ENCODE measurements at regions not wholly inside any gene's neighbourhood (a gene's known extent, or its start where the extent isn't known, plus 50 kb on each side); places are given as distances from the start of the nearest gene placed in this dataset.

DNA sequence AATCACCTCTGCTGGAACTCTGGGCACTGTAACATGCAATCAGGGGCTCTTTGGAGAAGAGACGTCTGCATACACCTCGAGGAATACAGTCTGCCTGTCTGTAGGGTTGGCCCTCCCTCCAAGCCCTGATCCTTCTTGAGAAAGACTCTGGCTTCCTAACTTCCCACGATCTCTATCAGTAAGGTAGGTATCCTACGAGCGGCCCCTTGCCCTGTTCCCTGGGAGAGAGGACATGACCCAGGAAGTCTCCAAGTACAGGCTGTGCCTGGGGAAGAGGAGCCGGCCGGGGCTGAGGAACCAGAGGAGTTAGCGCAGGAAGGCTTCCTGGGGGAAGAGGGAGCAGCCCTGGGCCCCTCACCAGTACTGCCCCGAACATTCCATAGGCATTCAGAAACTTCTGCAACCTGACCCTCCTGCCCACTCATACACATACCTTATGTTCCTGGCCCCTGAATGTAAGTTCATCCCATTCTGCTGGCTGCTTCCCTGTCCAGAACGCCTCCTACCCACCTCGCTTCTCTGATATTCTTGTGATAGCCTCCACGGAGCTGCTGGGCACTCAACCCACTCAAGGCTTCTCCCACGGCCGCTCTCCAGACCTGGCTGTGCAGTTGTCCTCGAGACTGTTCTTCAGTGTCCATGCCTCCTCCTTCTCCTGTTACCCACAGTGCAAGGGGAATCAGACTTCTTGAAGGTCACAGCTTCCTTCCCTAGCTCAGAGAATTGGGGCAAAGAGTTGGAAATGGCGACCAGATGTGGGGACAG, 116.1 kb downstream of the CYP26B1 start:
- 68 to 72% (median 70%) methylated on average over 16 of the region's 16 CpGs for WGBS, 4 donors
- DNase-seq = no peak

DNA sequence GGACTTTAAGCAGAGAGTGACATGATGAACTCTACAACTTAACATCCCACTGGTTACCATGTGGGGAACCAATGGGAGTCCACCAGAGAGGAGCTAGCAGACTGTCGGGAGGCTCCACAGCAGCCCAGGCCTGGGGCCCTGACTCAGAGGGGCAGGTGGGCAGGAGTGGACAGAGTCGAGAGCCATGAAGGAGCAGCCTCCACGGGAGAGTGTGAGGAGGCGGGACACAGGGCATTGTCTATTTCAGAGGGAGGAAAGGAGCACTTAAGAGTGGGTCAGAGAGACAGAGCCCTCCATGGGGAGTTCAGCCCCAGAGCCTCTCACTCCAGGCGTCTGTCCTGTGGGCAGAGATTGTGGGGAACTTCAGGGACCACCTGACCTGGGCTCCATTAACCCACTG, 118.7 kb downstream of the CYP26B1 start:
- no peak for TF ChIP-seq POLR2A (IDR thresholded peaks at IDR 0.05)
- TF ChIP-seq, protein P1, sequence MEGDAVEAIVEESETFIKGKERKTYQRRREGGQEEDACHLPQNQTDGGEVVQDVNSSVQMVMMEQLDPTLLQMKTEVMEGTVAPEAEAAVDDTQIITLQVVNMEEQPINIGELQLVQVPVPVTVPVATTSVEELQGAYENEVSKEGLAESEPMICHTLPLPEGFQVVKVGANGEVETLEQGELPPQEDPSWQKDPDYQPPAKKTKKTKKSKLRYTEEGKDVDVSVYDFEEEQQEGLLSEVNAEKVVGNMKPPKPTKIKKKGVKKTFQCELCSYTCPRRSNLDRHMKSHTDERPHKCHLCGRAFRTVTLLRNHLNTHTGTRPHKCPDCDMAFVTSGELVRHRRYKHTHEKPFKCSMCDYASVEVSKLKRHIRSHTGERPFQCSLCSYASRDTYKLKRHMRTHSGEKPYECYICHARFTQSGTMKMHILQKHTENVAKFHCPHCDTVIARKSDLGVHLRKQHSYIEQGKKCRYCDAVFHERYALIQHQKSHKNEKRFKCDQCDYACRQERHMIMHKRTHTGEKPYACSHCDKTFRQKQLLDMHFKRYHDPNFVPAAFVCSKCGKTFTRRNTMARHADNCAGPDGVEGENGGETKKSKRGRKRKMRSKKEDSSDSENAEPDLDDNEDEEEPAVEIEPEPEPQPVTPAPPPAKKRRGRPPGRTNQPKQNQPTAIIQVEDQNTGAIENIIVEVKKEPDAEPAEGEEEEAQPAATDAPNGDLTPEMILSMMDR (IDR thresholded peaks at IDR 0.05) = no peak
- Histone ChIP-seq H3K9me3 (no peaks in the 10 kb centered on the region), H3K27me3 (peaks cover 0 to 6% (median 0%) of the 10 kb centered on the region in 9 donors), H3K4me3 (no peak overlapping the region), H3K36me3 (no peaks in the 10 kb centered on the region), H3K27ac (no peak overlapping the region), H3K4me1 (no peaks in the 10 kb centered on the region)
- intact Hi-C loops (cut with DNase I) = no loop called here
- DNase-seq (no peak), ATAC-seq (peak in 1 of 4 donors; percentile 14)
- WGBS, 4 donors = 58 to 75% (median 68%) methylated on average over 5 of the region's 5 CpGs

More for the DNA sequence above, 116.1 kb downstream of the CYP26B1 start:
- ATAC-seq = no peak
- TF ChIP-seq, protein P1 (IDR thresholded peaks at IDR 0.05) = no peak
- TF ChIP-seq POLR2A (IDR thresholded peaks at IDR 0.05) = no peak
- Histone ChIP-seq H3K9me3 (no peaks in the 10 kb centered on the region), H3K36me3 (no peaks in the 10 kb centered on the region), H3K27ac (no peak overlapping the region), H3K4me1 (no peaks in the 10 kb centered on the region), H3K4me3 (no peak overlapping the region), H3K27me3 (peaks cover 0 to 6% (median 0%) of the 10 kb centered on the region in 9 donors)
- intact Hi-C loops (cut with DNase I) = no loop called here

DNA sequence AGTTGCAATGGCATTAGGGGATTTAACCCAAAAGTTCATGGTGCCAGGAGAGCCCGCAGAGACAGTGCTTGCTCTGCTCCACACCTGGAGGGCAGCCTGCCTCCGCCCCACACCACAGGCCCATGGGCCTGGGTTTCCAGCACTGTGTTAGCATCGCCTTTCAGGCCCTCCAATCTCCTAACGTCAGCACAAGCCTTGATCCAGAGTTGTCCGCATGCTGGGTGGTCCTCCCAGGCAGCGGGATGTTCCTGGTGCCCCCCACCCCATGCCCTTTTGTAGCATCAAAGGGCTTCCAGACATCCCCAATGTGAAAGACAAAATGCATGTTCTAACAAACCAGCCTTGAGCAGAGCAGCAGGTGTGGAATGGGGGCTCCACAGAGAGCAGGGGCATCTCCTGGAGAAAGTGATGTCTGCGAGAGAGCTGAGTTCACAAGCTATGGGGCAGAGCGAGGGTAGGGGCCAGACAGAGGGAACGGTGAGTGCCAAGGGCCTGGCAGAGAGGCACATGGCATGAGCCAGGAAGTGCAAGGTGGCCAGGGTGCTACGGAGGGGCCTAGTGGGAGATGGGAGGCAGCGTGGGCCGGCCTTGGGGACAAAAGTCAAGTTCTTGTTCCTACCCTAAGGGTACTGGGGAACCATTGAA, 119.2 kb downstream of the CYP26B1 start:
- Histone ChIP-seq H3K36me3 (no peaks in the 10 kb centered on the region), H3K9me3 (no peaks in the 10 kb centered on the region), H3K27ac (no peak overlapping the region), H3K4me3 (no peak overlapping the region), H3K27me3 (peaks cover 0 to 6% (median 0%) of the 10 kb centered on the region in 9 donors), H3K4me1 (no peaks in the 10 kb centered on the region)
- no peak for DNase-seq
- TF ChIP-seq, protein P1 (IDR thresholded peaks at IDR 0.05) = no peak
- no peak for TF ChIP-seq POLR2A (IDR thresholded peaks at IDR 0.05)
- ATAC-seq = no peak
- intact Hi-C loops (cut with DNase I) = no loop called here
- 88 to 92% (median 91%) methylated on average over 12 of the region's 12 CpGs for WGBS, 4 donors

DNA sequence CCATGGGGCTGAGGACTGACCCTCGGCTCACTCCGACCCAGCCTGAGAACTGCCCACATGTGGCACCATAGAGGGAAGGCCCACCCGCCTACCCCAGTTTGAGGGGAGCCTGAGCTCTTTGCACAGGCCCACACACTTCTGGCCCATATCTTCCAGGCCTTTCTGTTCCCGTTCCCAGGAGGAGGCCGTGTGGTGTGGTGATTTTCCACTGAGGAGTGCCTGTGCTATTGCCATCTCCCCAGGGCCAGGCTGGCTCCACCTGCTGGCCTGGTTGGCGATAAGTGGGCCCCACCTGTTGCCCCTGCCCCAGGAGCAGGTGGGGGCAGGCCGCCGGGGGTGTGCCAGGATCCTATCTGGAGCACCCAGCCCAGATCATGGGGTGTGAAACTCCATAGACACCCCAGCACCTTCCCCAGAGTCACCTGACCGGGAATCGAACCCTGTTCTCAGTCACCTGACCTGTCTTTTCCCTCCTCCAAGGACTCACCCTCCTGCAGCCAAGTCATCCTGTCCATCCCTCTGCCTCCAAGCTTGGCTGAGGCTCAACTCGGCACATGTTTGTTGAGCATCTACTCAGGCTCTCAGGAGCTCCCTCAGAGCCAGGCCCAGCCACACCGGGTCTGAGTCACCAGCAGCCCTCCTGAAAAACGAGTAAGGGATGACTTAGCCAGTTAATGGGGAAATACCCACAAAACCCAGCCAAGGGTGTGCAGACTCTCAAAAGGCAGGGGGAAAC, 120.1 kb downstream of the CYP26B1 start:
- DNase-seq = peak in 1 of 5 donors; percentile 8
- intact Hi-C loops (cut with DNase I) = no loop called here
- no peak overlapping the region for H3K27ac ChIP-seq
- no peaks in the 10 kb centered on the region for H3K9me3 ChIP-seq
- H3K4me1 ChIP-seq = no peaks in the 10 kb centered on the region
- 82 to 90% (median 85%) methylated on average over 9 to 13 of the region's 13 CpGs for WGBS, 4 donors
- peaks cover 0 to 5% (median 0%) of the 10 kb centered on the region in 9 donors for H3K27me3 ChIP-seq
- TF ChIP-seq, protein P1 (IDR thresholded peaks at IDR 0.05) = no peak
- no peak for TF ChIP-seq POLR2A (IDR thresholded peaks at IDR 0.05)
- H3K36me3 ChIP-seq = no peaks in the 10 kb centered on the region
- ATAC-seq = no peak
- H3K4me3 ChIP-seq = no peak overlapping the region

Measured in heart left ventricle (tissue), 16 donors.